ENCODE measurements at regions not wholly inside any gene's neighbourhood (a gene's known extent, or its start where the extent isn't known, plus 50 kb on each side); places are given as distances from the start of the nearest gene placed in this dataset.

- H3K4me3 ChIP-seq (ENCODE audit: low read depth in 1 of 3, low read length in 3 of 3) = no peak overlapping the region
- no peaks in the 10 kb centered on the region for H3K4me1 ChIP-seq (ENCODE audit: control insufficient read depth in 4 of 4, insufficient read depth in 4 of 4, low read length in 3 of 4)
- H3K27ac ChIP-seq (ENCODE audit: low read depth in 1 of 2, low read length in 2 of 2) = no peak overlapping the region
- no peak overlapping the region for H3K9ac ChIP-seq (ENCODE audit: low read depth in 1 of 2, low read length in 2 of 2)
- DNase-seq (ENCODE audit: low spot score) = no peak
- peaks cover 0 to 2% (median 0%) of the 10 kb centered on the region in 4 donors for H3K27me3 ChIP-seq (ENCODE audit: control insufficient read depth in 4 of 4, insufficient read depth in 4 of 4, low read length in 3 of 4)
- TF ChIP-seq REST (IDR thresholded peaks at IDR 0.05) = no peak
- TF ChIP-seq HNF4A (conservative IDR thresholded peaks at IDR 0.05) = no peak
- TF ChIP-seq RXRA (IDR thresholded peaks at IDR 0.05) = no peak
- TF ChIP-seq MAX (IDR thresholded peaks at IDR 0.05) = no peak
- no peak for TF ChIP-seq CTCF (IDR thresholded peaks at IDR 0.05; ENCODE audit: low read depth, low read length, missing input control)
- no peak for TF ChIP-seq ZBTB33 (IDR thresholded peaks at IDR 0.05)
- no peak for TF ChIP-seq NR2F2 (IDR thresholded peaks at IDR 0.05)
- no peak for TF ChIP-seq ATF3 (IDR thresholded peaks at IDR 0.05)
- no peak for TF ChIP-seq GABPA (IDR thresholded peaks at IDR 0.05 in 1 of 2, conservative IDR thresholded peaks at IDR 0.05 in 1 of 2)
- TF ChIP-seq TAF1 (conservative IDR thresholded peaks at IDR 0.05) = no peak
- TF ChIP-seq SP1 (IDR thresholded peaks at IDR 0.05) = no peak
- TF ChIP-seq FOXA2 (IDR thresholded peaks at IDR 0.05) = no peak
- TF ChIP-seq FOXA1 (IDR thresholded peaks at IDR 0.05) = no peak
- no peak for TF ChIP-seq YY1 (IDR thresholded peaks at IDR 0.05)
- no peak for TF ChIP-seq RAD21 (IDR thresholded peaks at IDR 0.05)
- TF ChIP-seq HNF4G (IDR thresholded peaks at IDR 0.05) = no peak
- TF ChIP-seq EGR1 (IDR thresholded peaks at IDR 0.05; ENCODE audit: low read depth in 2 of 2) = no peak
- TF ChIP-seq JUND (IDR thresholded peaks at IDR 0.05) = no peak
- no peaks in the 10 kb centered on the region for H3K36me3 ChIP-seq (ENCODE audit: control insufficient read depth in 4 of 4, insufficient read depth in 3 of 4, low read depth in 1 of 4, low read length in 3 of 4)
- H3K9me3 ChIP-seq (ENCODE audit: control insufficient read depth in 4 of 4, low read length in 3 of 4) = no peaks in the 10 kb centered on the region
- 88% methylated on average over 7 of the region's 7 CpGs for WGBS
These were observed 264.4 kb downstream of the SKAP2 start for GRCh38 chr7:26599982-26600381.
